NB4 (cell line): ENCODE measurements at regions not wholly inside any gene's neighbourhood (a gene's known extent, or its start where the extent isn't known, plus 50 kb on each side); places are given as distances from the start of the nearest gene placed in this dataset.
"Not testable (repeated sequence)": the region's sequence is repeated elsewhere in the genome, so short reads cannot be mapped to it uniquely, and the experiment has no call there.

Source experiments
- CTCF ChIP-seq: IDR thresholded peaks from one replicate; pipeline ENCODE4 v1.5.1; 2012; ENCODE audit warnings: low read depth, low read length
- MAX ChIP-seq: IDR thresholded peaks from 2 replicates; pipeline ENCODE4 v1.6.1; 2011; ENCODE audit warnings: low read depth, low read length
- POLR2A ChIP-seq: IDR thresholded peaks from 2 replicates; pipeline ENCODE4 v1.6.1; 2011; ENCODE audit warnings: mild to moderate bottlenecking; ENCODE audit not compliant: insufficient read length; ENCODE audit errors: extremely low read depth

GRCh38 chr13:73520135-73520534 lies 461.3 kb downstream of the KLF5 start:
- not testable (repeated sequence) for TF ChIP-seq POLR2A, CTCF, MAX
